ENCODE measurements at regions not wholly inside any gene's neighbourhood (a gene's known extent, or its start where the extent isn't known, plus 50 kb on each side); places are given as distances from the start of the nearest gene placed in this dataset.

DNA sequence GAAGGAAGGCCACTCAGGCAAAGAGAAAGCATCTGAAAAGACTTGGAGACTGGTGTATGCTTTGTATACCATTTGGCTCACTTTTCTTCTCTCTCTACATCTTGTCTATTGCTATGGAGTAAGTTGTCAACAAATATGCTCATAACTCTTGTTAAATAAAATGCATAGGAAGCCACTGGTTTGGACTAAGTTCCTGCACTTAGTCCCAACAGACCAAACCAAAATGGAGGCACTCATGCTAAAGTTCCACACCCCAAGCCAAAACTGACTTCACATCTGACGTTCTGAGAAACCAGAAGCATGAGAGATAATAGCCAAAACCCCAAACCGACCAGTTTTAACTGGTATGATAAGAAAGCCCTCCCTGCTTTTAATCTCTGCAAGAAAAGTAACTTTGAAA is 135.3 kb upstream of the LYPLAL1 start:
- TF ChIP-seq RFX5 (IDR thresholded peaks at IDR 0.05): no peak
- TF ChIP-seq CTCF (IDR thresholded peaks at IDR 0.05): no peak
